ENCODE measurements at regions not wholly inside any gene's neighbourhood (a gene's known extent, or its start where the extent isn't known, plus 50 kb on each side); places are given as distances from the start of the nearest gene placed in this dataset.
"Not testable (repeated sequence)": the region's sequence is repeated elsewhere in the genome, so short reads cannot be mapped to it uniquely, and the experiment has no call there.

- in situ Hi-C loops (cut with MboI; ENCODE audit: low sequenced_read_pairs), result no loop called here
Observed at GRCh38 chr13:22776394-22777186, 404.2 kb upstream of the SGCG start.

GRCh38 chr13:22777207-22777606 lies 403.6 kb upstream of the SGCG start:
- in situ Hi-C loops (cut with MboI; ENCODE audit: low sequenced_read_pairs), result no loop called here

- in situ Hi-C loops (cut with MboI; ENCODE audit: low sequenced_read_pairs), result no loop called here
Observed at GRCh38 chr13:22789027-22789593, 391.7 kb upstream of the SGCG start.

GRCh38 chr13:22789916-22790315 lies 390.9 kb upstream of the SGCG start:
- in situ Hi-C loops (cut with MboI; ENCODE audit: low sequenced_read_pairs), result no loop called here

- in situ Hi-C loops (cut with MboI; ENCODE audit: low sequenced_read_pairs), result no loop called here
Observed at GRCh38 chr13:22793598-22794134, 387.1 kb upstream of the SGCG start.

GRCh38 chr13:22800526-22801401 lies 380.0 kb upstream of the SGCG start:
- in situ Hi-C loops (cut with MboI; ENCODE audit: low sequenced_read_pairs), result no loop called here

GRCh38 chr13:22801402-22802003 lies 379.3 kb upstream of the SGCG start:
- in situ Hi-C loops (cut with MboI; ENCODE audit: low sequenced_read_pairs), result no loop called here

- in situ Hi-C loops (cut with MboI; ENCODE audit: low sequenced_read_pairs), result no loop called here
Observed at GRCh38 chr13:22812793-22813192, 368.0 kb upstream of the SGCG start.

- in situ Hi-C loops (cut with MboI; ENCODE audit: low sequenced_read_pairs), result not testable (repeated sequence)
Observed at GRCh38 chr13:22813531-22814377, 367.0 kb upstream of the SGCG start.

GRCh38 chr13:22814433-22814832 lies 366.3 kb upstream of the SGCG start:
- in situ Hi-C loops (cut with MboI; ENCODE audit: low sequenced_read_pairs), result not testable (repeated sequence)

GRCh38 chr13:22821589-22821988 lies 359.2 kb upstream of the SGCG start:
- in situ Hi-C loops (cut with MboI; ENCODE audit: low sequenced_read_pairs), result no loop called here

GRCh38 chr13:22825186-22825585 lies 355.6 kb upstream of the SGCG start:
- in situ Hi-C loops (cut with MboI; ENCODE audit: low sequenced_read_pairs), result no loop called here

- in situ Hi-C loops (cut with MboI; ENCODE audit: low sequenced_read_pairs), result no loop called here
Observed at GRCh38 chr13:22828081-22828480, 352.7 kb upstream of the SGCG start.

GRCh38 chr13:22836475-22836874 lies 344.3 kb upstream of the SGCG start:
- in situ Hi-C loops (cut with MboI; ENCODE audit: low sequenced_read_pairs), result no loop called here

- in situ Hi-C loops (cut with MboI; ENCODE audit: low sequenced_read_pairs), result no loop called here
Observed at GRCh38 chr13:22837980-22838647, 342.7 kb upstream of the SGCG start.

- in situ Hi-C loops (cut with MboI; ENCODE audit: low sequenced_read_pairs), result no loop called here
Observed at GRCh38 chr13:22839603-22840530, 340.9 kb upstream of the SGCG start.

GRCh38 chr13:22846551-22846950 lies 334.2 kb upstream of the SGCG start:
- in situ Hi-C loops (cut with MboI; ENCODE audit: low sequenced_read_pairs), result no loop called here

- in situ Hi-C loops (cut with MboI; ENCODE audit: low sequenced_read_pairs), result no loop called here
Observed at GRCh38 chr13:22848539-22849052, 332.2 kb upstream of the SGCG start.

All from HL-60/S4 treated with retinoic acid at 250 ng/mL for 4 days and 3 days (cell line).